Thoracic aorta (tissue), 2 donors: ENCODE measurements at regions not wholly inside any gene's neighbourhood (a gene's known extent, or its start where the extent isn't known, plus 50 kb on each side); places are given as distances from the start of the nearest gene placed in this dataset.

Experiments used
- ATAC-seq: fragments of 150-250 bp; one replicate; pipeline ENCODE4 v1.8.0; 2017; ENCODE audit warnings: low read depth; ENCODE audit not compliant: insufficient number of reproducible peaks, low FRiP score
- DNase-seq: peaks from one replicate; pipeline ENCODE4 v3.0.0-alpha.2; 2020; ENCODE audit warnings: low spot score
- H3K27ac ChIP-seq, 2 donors: fragments of 200-600 bp; sonication (generic); 1 replicate in 1 of 2; 2 replicates in 1 of 2; pipeline ENCODE4 v1.5.1; 2016; ENCODE audit warnings: mild to moderate bottlenecking in 2 of 2, moderate library complexity in 2 of 2
- H3K27me3 ChIP-seq: fragments of 200-600 bp; sonication (generic); replicated peaks from 2 replicates; pipeline ENCODE4 v1.6.0; 2016; ENCODE audit warnings: mild to moderate bottlenecking; ENCODE audit not compliant: insufficient read depth
- H3K36me3 ChIP-seq: fragments of 200-600 bp; sonication (generic); one replicate; pipeline ENCODE4 v1.5.1; 2016
- H3K4me1 ChIP-seq, 2 donors: fragments of 200-600 bp; sonication (generic); 1 replicate in 1 of 2; 2 replicates in 1 of 2; pipeline versions ENCODE4 v1.5.1 to v1.6.0; 2016; ENCODE audit warnings: low read depth in 2 of 2, mild to moderate bottlenecking in 1 of 2; ENCODE audit not compliant: control insufficient read depth in 1 of 2
- H3K4me3 ChIP-seq: fragments of 200-600 bp; sonication (generic); 2 replicates; pipeline ENCODE4 v1.5.1; 2016; ENCODE audit warnings: mild to moderate bottlenecking
- H3K9me3 ChIP-seq: fragments of 200-600 bp; sonication (generic); 2 replicates; pipeline ENCODE4 v1.5.1; 2016
- TF ChIP-seq, protein P1 (sequence below): fragments of 200-600 bp; sonication (generic); IDR thresholded peaks from one replicate; pipeline ENCODE4 v1.5.1; 2019; ENCODE audit warnings: antibody characterized with exemption

DNA sequence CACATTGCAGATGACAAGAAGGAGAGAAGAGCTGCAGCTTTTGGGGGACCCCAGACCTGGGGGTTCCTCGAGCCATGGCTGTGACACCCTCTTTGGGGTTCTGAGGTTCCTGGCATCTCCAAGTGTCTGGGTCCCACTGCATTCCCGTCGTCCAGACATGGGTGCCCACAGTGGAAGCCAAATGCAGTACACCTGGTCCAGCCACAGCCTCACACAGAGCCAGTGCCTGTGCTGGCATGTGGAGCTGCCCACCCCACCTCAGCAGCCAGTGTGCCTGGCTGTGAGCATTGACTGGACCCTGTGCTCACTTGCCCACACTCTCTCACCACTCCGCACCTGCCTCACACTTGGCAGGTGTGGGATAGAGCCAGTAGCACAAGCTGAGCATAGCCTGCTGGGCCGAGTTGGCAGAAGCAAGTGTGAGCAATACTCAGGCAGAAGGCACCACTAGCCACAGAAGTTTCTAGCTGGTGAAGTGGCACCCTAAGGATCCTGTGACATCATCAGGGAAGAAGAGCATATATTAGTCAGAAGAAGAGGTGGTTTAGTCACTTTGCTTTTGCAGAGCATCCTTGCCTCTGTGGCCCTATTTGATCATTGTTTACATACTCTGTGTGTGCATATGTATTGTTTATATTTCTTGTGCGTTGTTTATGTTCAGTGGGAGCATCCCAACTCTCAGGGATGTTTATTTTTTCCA, 65.0 kb upstream of the MAGEB2 start:
- Histone ChIP-seq H3K27ac (no peak overlapping the region), H3K36me3 (no peaks in the 10 kb centered on the region), H3K27me3 (no peaks in the 10 kb centered on the region), H3K9me3 (no peaks in the 10 kb centered on the region), H3K4me3 (no peak overlapping the region), H3K4me1 (no peaks in the 10 kb centered on the region)
- TF ChIP-seq, protein P1, sequence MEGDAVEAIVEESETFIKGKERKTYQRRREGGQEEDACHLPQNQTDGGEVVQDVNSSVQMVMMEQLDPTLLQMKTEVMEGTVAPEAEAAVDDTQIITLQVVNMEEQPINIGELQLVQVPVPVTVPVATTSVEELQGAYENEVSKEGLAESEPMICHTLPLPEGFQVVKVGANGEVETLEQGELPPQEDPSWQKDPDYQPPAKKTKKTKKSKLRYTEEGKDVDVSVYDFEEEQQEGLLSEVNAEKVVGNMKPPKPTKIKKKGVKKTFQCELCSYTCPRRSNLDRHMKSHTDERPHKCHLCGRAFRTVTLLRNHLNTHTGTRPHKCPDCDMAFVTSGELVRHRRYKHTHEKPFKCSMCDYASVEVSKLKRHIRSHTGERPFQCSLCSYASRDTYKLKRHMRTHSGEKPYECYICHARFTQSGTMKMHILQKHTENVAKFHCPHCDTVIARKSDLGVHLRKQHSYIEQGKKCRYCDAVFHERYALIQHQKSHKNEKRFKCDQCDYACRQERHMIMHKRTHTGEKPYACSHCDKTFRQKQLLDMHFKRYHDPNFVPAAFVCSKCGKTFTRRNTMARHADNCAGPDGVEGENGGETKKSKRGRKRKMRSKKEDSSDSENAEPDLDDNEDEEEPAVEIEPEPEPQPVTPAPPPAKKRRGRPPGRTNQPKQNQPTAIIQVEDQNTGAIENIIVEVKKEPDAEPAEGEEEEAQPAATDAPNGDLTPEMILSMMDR = no peak
- ATAC-seq (no peak), DNase-seq (no peak)

DNA sequence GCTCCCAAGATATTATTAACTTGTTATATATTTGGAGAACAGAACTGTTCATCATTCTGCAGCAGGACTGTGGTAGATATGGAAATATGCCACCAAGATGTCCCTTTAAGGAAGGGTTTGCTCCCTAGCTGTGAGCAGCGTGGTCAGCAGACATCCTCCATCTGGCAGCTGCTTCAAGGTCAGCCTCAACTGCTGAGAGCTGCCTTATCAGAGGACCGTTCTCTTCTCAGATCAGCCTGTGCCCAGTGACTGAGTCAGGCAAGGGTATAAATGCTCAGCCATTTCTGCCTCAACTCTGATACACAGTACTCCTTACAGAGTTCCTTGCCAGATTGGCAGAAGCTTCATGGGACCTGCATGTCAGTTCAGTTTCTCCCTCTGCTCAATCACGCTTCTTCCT, 63.4 kb upstream of the MAGEB2 start:
- no peak for ATAC-seq

DNA sequence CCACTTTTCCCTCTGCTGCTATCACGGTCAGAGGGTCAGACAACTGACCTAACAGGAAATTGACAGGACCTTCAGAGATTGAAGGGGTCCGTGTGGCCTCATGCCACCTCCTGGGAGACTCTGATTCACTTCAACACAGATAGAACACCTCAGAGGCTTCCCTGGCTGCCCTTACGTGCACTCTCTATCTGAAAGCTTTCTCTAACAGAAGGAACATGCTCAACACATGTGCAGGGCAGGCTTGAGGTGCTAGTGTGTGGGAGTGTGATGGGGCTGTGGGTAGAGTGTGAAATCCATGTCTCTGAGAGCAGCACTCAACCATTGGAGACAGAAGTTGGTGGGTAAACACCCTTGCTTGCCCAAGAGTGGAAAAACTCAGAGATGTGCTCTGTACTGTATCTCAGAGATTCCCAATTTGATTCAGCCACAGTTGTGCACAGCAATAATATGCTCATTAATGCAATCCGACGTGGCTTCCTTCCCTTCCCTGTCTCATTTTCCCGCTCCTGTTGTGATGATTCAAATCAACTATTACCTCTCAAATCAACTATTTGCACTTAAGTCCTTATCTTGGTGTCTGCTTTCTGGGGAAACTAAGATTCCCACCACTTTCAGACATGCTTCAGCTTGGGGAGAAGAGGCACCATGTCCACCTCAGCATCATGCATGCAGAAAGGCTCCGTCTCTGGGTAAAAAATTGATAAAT, 62.0 kb upstream of the MAGEB2 start:
- Histone ChIP-seq H3K27ac (no peak overlapping the region), H3K27me3 (no peaks in the 10 kb centered on the region), H3K9me3 (no peaks in the 10 kb centered on the region), H3K4me1 (no peaks in the 10 kb centered on the region), H3K36me3 (no peaks in the 10 kb centered on the region), H3K4me3 (no peak overlapping the region)
- DNase-seq (no peak), ATAC-seq (no peak)
- TF ChIP-seq, protein P1 = no peak

More for the DNA sequence above, 63.4 kb upstream of the MAGEB2 start:
- H3K36me3 ChIP-seq = no peaks in the 10 kb centered on the region
- no peak overlapping the region for H3K27ac ChIP-seq
- TF ChIP-seq, protein P1 = no peak
- no peaks in the 10 kb centered on the region for H3K27me3 ChIP-seq
- no peaks in the 10 kb centered on the region for H3K9me3 ChIP-seq
- no peak for DNase-seq
- no peaks in the 10 kb centered on the region for H3K4me1 ChIP-seq
- no peak overlapping the region for H3K4me3 ChIP-seq

DNA sequence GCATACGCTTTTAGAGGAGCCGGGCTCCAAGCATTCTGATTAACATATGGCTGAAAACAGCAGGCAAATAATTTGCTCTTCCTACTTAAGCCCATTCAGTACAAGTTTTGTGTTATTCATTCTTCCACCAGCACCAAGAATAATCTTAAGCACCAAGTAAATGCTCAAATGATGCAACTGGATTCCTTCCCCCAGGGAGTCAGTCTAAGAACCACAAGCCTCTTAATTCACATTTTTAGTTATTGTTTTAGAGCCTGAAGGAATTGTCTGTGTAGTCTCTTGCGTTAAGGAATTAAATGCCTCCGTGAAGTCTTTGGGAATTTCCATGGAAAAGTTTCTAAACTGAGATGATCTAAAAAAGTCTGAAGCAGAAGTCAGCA, 61.5 kb upstream of the MAGEB2 start:
- TF ChIP-seq, protein P1 = no peak
- Histone ChIP-seq H3K4me3 (no peak overlapping the region), H3K36me3 (no peaks in the 10 kb centered on the region), H3K4me1 (no peaks in the 10 kb centered on the region), H3K27ac (no peak overlapping the region), H3K9me3 (no peaks in the 10 kb centered on the region), H3K27me3 (no peaks in the 10 kb centered on the region)
- DNase-seq (no peak), ATAC-seq (no peak)

DNA sequence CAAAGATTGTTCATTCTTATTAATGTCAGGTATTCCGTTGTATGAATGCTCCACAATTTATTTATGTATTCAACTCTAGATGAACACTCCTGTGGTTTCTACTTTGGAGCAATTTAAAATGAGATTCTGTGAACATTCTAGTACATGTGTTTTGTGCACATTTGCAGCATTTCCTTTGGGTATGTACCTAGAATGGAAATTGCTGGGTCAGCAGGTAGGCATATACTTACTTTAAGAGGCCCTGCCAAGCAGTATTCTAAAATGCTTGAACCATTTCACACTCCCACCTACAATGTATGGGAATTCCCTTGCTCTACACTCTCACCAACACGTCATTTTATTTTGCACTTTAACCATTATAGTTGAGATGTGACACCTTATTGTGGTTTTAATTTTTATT, 59.4 kb upstream of the MAGEB2 start:
- Histone ChIP-seq H3K4me1 (no peaks in the 10 kb centered on the region), H3K27ac (no peak overlapping the region), H3K9me3 (no peaks in the 10 kb centered on the region), H3K4me3 (no peak overlapping the region), H3K36me3 (no peaks in the 10 kb centered on the region), H3K27me3 (no peaks in the 10 kb centered on the region)
- DNase-seq = no peak
- TF ChIP-seq, protein P1 = no peak
- ATAC-seq = no peak
